ENCODE measurements at regions not wholly inside any gene's neighbourhood (a gene's known extent, or its start where the extent isn't known, plus 50 kb on each side); places are given as distances from the start of the nearest gene placed in this dataset.

DNA sequence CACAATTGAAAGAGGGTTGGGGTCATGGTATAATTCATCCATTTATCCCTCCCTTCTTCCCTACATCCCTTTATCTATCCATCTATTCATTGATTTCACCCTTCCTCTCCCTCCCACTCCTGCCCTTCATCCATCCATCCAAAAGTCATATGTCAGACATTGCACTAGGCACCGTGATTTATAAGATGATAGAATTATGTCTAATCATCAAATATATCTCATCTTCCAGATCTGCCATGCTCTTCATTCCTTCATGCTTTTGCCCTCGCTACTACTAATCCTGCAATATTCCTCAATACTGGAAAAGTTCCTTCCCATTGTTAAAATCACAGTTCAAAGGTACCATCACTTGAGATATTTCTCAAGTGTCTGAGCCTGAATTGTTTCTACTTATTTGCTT, 335.2 kb upstream of the CDH11 start:
- TF ChIP-seq YY1 (IDR thresholded peaks at IDR 0.05; ENCODE audit: extremely low read depth, insufficient replicate concordance, low read depth, low read length) = no peak
- no peak for TF ChIP-seq POLR2A (IDR thresholded peaks at IDR 0.05; ENCODE audit: borderline replicate concordance, extremely low read depth, insufficient read depth, insufficient read length)
- TF ChIP-seq JUND (IDR thresholded peaks at IDR 0.05) = no peak
- TF ChIP-seq EGR1 (IDR thresholded peaks at IDR 0.05; ENCODE audit: low read depth) = no peak
- TF ChIP-seq, protein P1, sequence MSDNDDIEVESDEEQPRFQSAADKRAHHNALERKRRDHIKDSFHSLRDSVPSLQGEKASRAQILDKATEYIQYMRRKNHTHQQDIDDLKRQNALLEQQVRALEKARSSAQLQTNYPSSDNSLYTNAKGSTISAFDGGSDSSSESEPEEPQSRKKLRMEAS (IDR thresholded peaks at IDR 0.05) = no peak
- TF ChIP-seq CEBPB (IDR thresholded peaks at IDR 0.05; ENCODE audit: low read depth) = no peak
- no peak for TF ChIP-seq EZH2 (IDR thresholded peaks at IDR 0.05)
- no peak for TF ChIP-seq SP1 (IDR thresholded peaks at IDR 0.05; ENCODE audit: low read depth)
- TF ChIP-seq TCF7L2 (IDR thresholded peaks at IDR 0.05; ENCODE audit: borderline replicate concordance, extremely low read depth, insufficient read depth, insufficient read length) = no peak
- TF ChIP-seq RAD21 (IDR thresholded peaks at IDR 0.05; ENCODE audit: low read depth) = no peak
- TF ChIP-seq, protein P2, sequence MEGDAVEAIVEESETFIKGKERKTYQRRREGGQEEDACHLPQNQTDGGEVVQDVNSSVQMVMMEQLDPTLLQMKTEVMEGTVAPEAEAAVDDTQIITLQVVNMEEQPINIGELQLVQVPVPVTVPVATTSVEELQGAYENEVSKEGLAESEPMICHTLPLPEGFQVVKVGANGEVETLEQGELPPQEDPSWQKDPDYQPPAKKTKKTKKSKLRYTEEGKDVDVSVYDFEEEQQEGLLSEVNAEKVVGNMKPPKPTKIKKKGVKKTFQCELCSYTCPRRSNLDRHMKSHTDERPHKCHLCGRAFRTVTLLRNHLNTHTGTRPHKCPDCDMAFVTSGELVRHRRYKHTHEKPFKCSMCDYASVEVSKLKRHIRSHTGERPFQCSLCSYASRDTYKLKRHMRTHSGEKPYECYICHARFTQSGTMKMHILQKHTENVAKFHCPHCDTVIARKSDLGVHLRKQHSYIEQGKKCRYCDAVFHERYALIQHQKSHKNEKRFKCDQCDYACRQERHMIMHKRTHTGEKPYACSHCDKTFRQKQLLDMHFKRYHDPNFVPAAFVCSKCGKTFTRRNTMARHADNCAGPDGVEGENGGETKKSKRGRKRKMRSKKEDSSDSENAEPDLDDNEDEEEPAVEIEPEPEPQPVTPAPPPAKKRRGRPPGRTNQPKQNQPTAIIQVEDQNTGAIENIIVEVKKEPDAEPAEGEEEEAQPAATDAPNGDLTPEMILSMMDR (IDR thresholded peaks at IDR 0.05 in 2 of 3, conservative IDR thresholded peaks at IDR 0.05 in 1 of 3; ENCODE audit: borderline replicate concordance in 1 of 3, insufficient read depth in 1 of 3, low read depth in 2 of 3, low read length in 2 of 3) = no peak
- no peak for TF ChIP-seq SRF (IDR thresholded peaks at IDR 0.05; ENCODE audit: low read depth)
- TF ChIP-seq CBX3 (IDR thresholded peaks at IDR 0.05; ENCODE audit: low read depth) = no peak
- no peak for TF ChIP-seq ZFX (IDR thresholded peaks at IDR 0.05)
- TF ChIP-seq FOSL1 (IDR thresholded peaks at IDR 0.05; ENCODE audit: low read depth) = no peak
- TF ChIP-seq, protein P3, sequence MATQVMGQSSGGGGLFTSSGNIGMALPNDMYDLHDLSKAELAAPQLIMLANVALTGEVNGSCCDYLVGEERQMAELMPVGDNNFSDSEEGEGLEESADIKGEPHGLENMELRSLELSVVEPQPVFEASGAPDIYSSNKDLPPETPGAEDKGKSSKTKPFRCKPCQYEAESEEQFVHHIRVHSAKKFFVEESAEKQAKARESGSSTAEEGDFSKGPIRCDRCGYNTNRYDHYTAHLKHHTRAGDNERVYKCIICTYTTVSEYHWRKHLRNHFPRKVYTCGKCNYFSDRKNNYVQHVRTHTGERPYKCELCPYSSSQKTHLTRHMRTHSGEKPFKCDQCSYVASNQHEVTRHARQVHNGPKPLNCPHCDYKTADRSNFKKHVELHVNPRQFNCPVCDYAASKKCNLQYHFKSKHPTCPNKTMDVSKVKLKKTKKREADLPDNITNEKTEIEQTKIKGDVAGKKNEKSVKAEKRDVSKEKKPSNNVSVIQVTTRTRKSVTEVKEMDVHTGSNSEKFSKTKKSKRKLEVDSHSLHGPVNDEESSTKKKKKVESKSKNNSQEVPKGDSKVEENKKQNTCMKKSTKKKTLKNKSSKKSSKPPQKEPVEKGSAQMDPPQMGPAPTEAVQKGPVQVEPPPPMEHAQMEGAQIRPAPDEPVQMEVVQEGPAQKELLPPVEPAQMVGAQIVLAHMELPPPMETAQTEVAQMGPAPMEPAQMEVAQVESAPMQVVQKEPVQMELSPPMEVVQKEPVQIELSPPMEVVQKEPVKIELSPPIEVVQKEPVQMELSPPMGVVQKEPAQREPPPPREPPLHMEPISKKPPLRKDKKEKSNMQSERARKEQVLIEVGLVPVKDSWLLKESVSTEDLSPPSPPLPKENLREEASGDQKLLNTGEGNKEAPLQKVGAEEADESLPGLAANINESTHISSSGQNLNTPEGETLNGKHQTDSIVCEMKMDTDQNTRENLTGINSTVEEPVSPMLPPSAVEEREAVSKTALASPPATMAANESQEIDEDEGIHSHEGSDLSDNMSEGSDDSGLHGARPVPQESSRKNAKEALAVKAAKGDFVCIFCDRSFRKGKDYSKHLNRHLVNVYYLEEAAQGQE (IDR thresholded peaks at IDR 0.05; ENCODE audit: low read depth) = no peak
- Histone ChIP-seq H3K9me3 (ENCODE audit: control insufficient read depth in 1 of 2, insufficient read depth in 1 of 2, low read depth in 1 of 2, low read length in 2 of 2) (peaks cover 0 to 22% of the 10 kb centered on the region in 2 experiments; a peak in 2 of 4 replicates), H3K4me1 (ENCODE audit: control insufficient read depth in 1 of 2, insufficient read depth in 2 of 2, low read length in 2 of 2) (no peaks in the 10 kb centered on the region), H4K20me1 (ENCODE audit: insufficient read depth) (no peaks in the 10 kb centered on the region), H3K9ac (ENCODE audit: low read length) (no peak overlapping the region), H3K27me3 (ENCODE audit: insufficient read depth, low read length) (no peaks in the 10 kb centered on the region), H3K27ac (ENCODE audit: low read depth, low read length) (no peak overlapping the region), H2AFZ (ENCODE audit: low read depth, low read length, poor library complexity, severe bottlenecking) (no peak overlapping the region), H3K4me3 (replicated peaks in 1 of 2; ENCODE audit: low read depth in 1 of 2, low read length in 2 of 2) (no peak overlapping the region), H3K36me3 (ENCODE audit: control insufficient read depth in 1 of 2, insufficient read depth in 2 of 2, low read length in 2 of 2) (no peaks in the 10 kb centered on the region), H3K9me2 (ENCODE audit: insufficient read depth) (no peaks in the 10 kb centered on the region), H3K4me2 (ENCODE audit: low read length) (no peak overlapping the region), H3K79me2 (ENCODE audit: insufficient read depth, low read length) (no peaks in the 10 kb centered on the region)
- no TSS peak for BruUV-seq (replicated peaks)
- ChIA-PET POLR2A (no interaction called here), RAD21 (ENCODE audit: low non-redundant PET in 1 of 2, low total read pairs in 2 of 2, uncharacterized antibody in 2 of 2, unreplicated experiment in 2 of 2) (no interaction called here), CTCF (no interaction called here)
- no peak for DNase-seq (ENCODE audit: low read depth, low spot score)
- intact Hi-C loops (cut with micrococcal nuclease) = no loop called here
- ATAC-seq = no peak
